Tibial nerve (tissue), 4 donors: ENCODE measurements at regions not wholly inside any gene's neighbourhood (a gene's known extent, or its start where the extent isn't known, plus 50 kb on each side); places are given as distances from the start of the nearest gene placed in this dataset.

ENCODE experiments used
- EP300 ChIP-seq, 2 donors: sonication (generic); formaldehyde crosslinking; IDR thresholded peaks; one replicate each; pipeline ENCODE4 v1.6.1; 2017; ENCODE audit warnings: antibody characterized with exemption in 2 of 2, mild to moderate bottlenecking in 1 of 2
- POLR2A ChIP-seq, 2 donors: fragments of 450-650 bp; IDR thresholded peaks; one replicate each; pipeline ENCODE4 v1.6.1; 2017; ENCODE audit warnings: antibody characterized with exemption in 2 of 2, mild to moderate bottlenecking in 2 of 2, moderate library complexity in 2 of 2
- TF ChIP-seq, protein P1 (sequence below), 5 experiments: fragments of 200-600 bp in 3 of 5; fragments of 450-650 bp in 2 of 5; sonication (generic) in 3 of 5; IDR thresholded peaks; one replicate each; pipeline ENCODE4 v1.5.1; 2016 to 2019; ENCODE audit warnings: antibody characterized with exemption in 5 of 5, mild to moderate bottlenecking in 3 of 5, moderate library complexity in 2 of 5

- TF ChIP-seq, protein P1, sequence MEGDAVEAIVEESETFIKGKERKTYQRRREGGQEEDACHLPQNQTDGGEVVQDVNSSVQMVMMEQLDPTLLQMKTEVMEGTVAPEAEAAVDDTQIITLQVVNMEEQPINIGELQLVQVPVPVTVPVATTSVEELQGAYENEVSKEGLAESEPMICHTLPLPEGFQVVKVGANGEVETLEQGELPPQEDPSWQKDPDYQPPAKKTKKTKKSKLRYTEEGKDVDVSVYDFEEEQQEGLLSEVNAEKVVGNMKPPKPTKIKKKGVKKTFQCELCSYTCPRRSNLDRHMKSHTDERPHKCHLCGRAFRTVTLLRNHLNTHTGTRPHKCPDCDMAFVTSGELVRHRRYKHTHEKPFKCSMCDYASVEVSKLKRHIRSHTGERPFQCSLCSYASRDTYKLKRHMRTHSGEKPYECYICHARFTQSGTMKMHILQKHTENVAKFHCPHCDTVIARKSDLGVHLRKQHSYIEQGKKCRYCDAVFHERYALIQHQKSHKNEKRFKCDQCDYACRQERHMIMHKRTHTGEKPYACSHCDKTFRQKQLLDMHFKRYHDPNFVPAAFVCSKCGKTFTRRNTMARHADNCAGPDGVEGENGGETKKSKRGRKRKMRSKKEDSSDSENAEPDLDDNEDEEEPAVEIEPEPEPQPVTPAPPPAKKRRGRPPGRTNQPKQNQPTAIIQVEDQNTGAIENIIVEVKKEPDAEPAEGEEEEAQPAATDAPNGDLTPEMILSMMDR (IDR thresholded peaks at IDR 0.05): no peak
- no peak for TF ChIP-seq POLR2A (IDR thresholded peaks at IDR 0.05)
- no peak for TF ChIP-seq EP300 (IDR thresholded peaks at IDR 0.05)
Observed at GRCh38 chr11:15535414-15535813, 420.7 kb downstream of the INSC start.
